ENCODE measurements at regions not wholly inside any gene's neighbourhood (a gene's known extent, or its start where the extent isn't known, plus 50 kb on each side); places are given as distances from the start of the nearest gene placed in this dataset.

GRCh38 chr1:23615423-23615822 is 56.1 kb upstream of the ID3 start:
- Histone ChIP-seq H3K79me2 (ENCODE audit: insufficient read depth, low read length) (no peaks in the 10 kb centered on the region), H4K20me1 (ENCODE audit: insufficient read depth, low read length) (no peaks in the 10 kb centered on the region), H3K9me3 (ENCODE audit: low read depth, low read length) (no peaks in the 10 kb centered on the region), H3K4me2 (ENCODE audit: insufficient read depth, low read length) (no peak overlapping the region), H3K27me3 (ENCODE audit: insufficient read depth, low read length) (peaks cover 28% of the 10 kb centered on the region), H3K4me1 (ENCODE audit: insufficient read depth, low read length) (no peaks in the 10 kb centered on the region), H3K27ac (ENCODE audit: low read depth, low read length) (no peak overlapping the region), H3K36me3 (ENCODE audit: insufficient read depth, low read length) (no peaks in the 10 kb centered on the region), H2AFZ (ENCODE audit: low read length) (no peak overlapping the region), H3K4me3 (ENCODE audit: insufficient read depth, low read length) (no peak overlapping the region)
- TF ChIP-seq, protein P1, sequence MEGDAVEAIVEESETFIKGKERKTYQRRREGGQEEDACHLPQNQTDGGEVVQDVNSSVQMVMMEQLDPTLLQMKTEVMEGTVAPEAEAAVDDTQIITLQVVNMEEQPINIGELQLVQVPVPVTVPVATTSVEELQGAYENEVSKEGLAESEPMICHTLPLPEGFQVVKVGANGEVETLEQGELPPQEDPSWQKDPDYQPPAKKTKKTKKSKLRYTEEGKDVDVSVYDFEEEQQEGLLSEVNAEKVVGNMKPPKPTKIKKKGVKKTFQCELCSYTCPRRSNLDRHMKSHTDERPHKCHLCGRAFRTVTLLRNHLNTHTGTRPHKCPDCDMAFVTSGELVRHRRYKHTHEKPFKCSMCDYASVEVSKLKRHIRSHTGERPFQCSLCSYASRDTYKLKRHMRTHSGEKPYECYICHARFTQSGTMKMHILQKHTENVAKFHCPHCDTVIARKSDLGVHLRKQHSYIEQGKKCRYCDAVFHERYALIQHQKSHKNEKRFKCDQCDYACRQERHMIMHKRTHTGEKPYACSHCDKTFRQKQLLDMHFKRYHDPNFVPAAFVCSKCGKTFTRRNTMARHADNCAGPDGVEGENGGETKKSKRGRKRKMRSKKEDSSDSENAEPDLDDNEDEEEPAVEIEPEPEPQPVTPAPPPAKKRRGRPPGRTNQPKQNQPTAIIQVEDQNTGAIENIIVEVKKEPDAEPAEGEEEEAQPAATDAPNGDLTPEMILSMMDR (IDR thresholded peaks at IDR 0.05; ENCODE audit: extremely low read depth, low read depth, low read length), result no peak
- no peak for DNase-seq (ENCODE audit: insufficient read length, low spot score, missing footprints)

GRCh38 chr1:23614032-23614660 is 54.8 kb upstream of the ID3 start:
- H3K27ac ChIP-seq (ENCODE audit: low read depth, low read length), result no peak overlapping the region
- TF ChIP-seq, protein P1 (IDR thresholded peaks at IDR 0.05; ENCODE audit: extremely low read depth, low read depth, low read length), result no peak

GRCh38 chr1:23613191-23614031 is 54.1 kb upstream of the ID3 start:
- Histone ChIP-seq H3K27ac (ENCODE audit: low read depth, low read length) (no peak overlapping the region), H3K36me3 (ENCODE audit: insufficient read depth, low read length) (no peaks in the 10 kb centered on the region)

More at GRCh38 chr1:23614032-23614660, 54.8 kb upstream of the ID3 start:
- Histone ChIP-seq H3K4me2 (ENCODE audit: insufficient read depth, low read length) (no peak overlapping the region), H3K4me3 (ENCODE audit: insufficient read depth, low read length) (no peak overlapping the region), H3K9me3 (ENCODE audit: low read depth, low read length) (no peaks in the 10 kb centered on the region), H3K79me2 (ENCODE audit: insufficient read depth, low read length) (no peaks in the 10 kb centered on the region), H4K20me1 (ENCODE audit: insufficient read depth, low read length) (no peaks in the 10 kb centered on the region), H3K27me3 (ENCODE audit: insufficient read depth, low read length) (peaks cover 18% of the 10 kb centered on the region), H3K4me1 (ENCODE audit: insufficient read depth, low read length) (no peaks in the 10 kb centered on the region), H3K36me3 (ENCODE audit: insufficient read depth, low read length) (no peaks in the 10 kb centered on the region), H2AFZ (ENCODE audit: low read length) (no peak overlapping the region)
- no peak for DNase-seq (ENCODE audit: insufficient read length, low spot score, missing footprints)

More at GRCh38 chr1:23613191-23614031, 54.1 kb upstream of the ID3 start:
- no peak for DNase-seq (ENCODE audit: insufficient read length, low spot score, missing footprints)
- no peaks in the 10 kb centered on the region for H4K20me1 ChIP-seq (ENCODE audit: insufficient read depth, low read length)
- no peak overlapping the region for H3K4me3 ChIP-seq (ENCODE audit: insufficient read depth, low read length)
- H3K79me2 ChIP-seq (ENCODE audit: insufficient read depth, low read length), result no peaks in the 10 kb centered on the region
- H3K4me2 ChIP-seq (ENCODE audit: insufficient read depth, low read length), result no peak overlapping the region
- TF ChIP-seq, protein P1 (IDR thresholded peaks at IDR 0.05; ENCODE audit: extremely low read depth, low read depth, low read length), result no peak
- no peaks in the 10 kb centered on the region for H3K4me1 ChIP-seq (ENCODE audit: insufficient read depth, low read length)
- no peak overlapping the region for H2AFZ ChIP-seq (ENCODE audit: low read length)
- H3K27me3 ChIP-seq (ENCODE audit: insufficient read depth, low read length), result peaks cover 10% of the 10 kb centered on the region
- H3K9me3 ChIP-seq (ENCODE audit: low read depth, low read length), result no peaks in the 10 kb centered on the region

Measured in osteoblast (primary cell).